Left ventricle myocardium inferior (tissue), 1 donor: ENCODE measurements at regions not wholly inside any gene's neighbourhood (a gene's known extent, or its start where the extent isn't known, plus 50 kb on each side); places are given as distances from the start of the nearest gene placed in this dataset.

Experiments used
- DNase-seq: peaks from one replicate; pipeline ENCODE4 v3.0.0-alpha.2; 2020
- H3K27ac ChIP-seq: fragments of 200-600 bp; replicated peaks from 2 replicates; pipeline ENCODE4 v1.8.0; 2021
- H3K27me3 ChIP-seq: fragments of 200-600 bp; 2 replicates; pipeline ENCODE4 v1.8.0; 2021; ENCODE audit warnings: low read depth
- H3K36me3 ChIP-seq: fragments of 200-600 bp; 2 replicates; pipeline ENCODE4 v1.8.0; 2021
- H3K4me1 ChIP-seq: fragments of 200-600 bp; 2 replicates; pipeline ENCODE4 v1.8.0; 2021
- H3K4me3 ChIP-seq: fragments of 200-600 bp; 2 replicates; pipeline ENCODE4 v1.8.0; 2021; ENCODE audit warnings: mild to moderate bottlenecking, moderate library complexity
- H3K9me3 ChIP-seq: fragments of 200-600 bp; replicated peaks from 2 replicates; pipeline ENCODE4 v1.8.0; 2021
- CTCF ChIP-seq: fragments of 200-600 bp; IDR thresholded peaks from 2 replicates; pipeline ENCODE4 v1.8.0; 2021; ENCODE audit warnings: antibody characterized with exemption, mild to moderate bottlenecking, borderline replicate concordance
- intact Hi-C: fragments of 100-400 bp; cut with micrococcal nuclease; formaldehyde crosslinking; loops from one replicate; pipeline ENCODE4 v1.11.0; 2022
- donor health status: DM: no; HTN: yes; CAD: no; lungs with severe emphysema.

GRCh38 chrX:4909348-4909747 is 1195.9 kb upstream of the PRKX start:
- no peak for TF ChIP-seq CTCF
- Histone ChIP-seq H3K9me3 (no peaks in the 10 kb centered on the region), H3K36me3 (no peaks in the 10 kb centered on the region), H3K4me1 (no peaks in the 10 kb centered on the region), H3K4me3 (no peak overlapping the region), H3K27ac (no peak overlapping the region), H3K27me3 (no peaks in the 10 kb centered on the region)
- intact Hi-C loops = no loop called here
- no peak for DNase-seq

- Histone ChIP-seq H3K27ac (no peak overlapping the region), H3K9me3 (no peaks in the 10 kb centered on the region), H3K4me3 (no peak overlapping the region), H3K27me3 (no peaks in the 10 kb centered on the region), H3K4me1 (no peaks in the 10 kb centered on the region), H3K36me3 (no peaks in the 10 kb centered on the region)
- no peak for TF ChIP-seq CTCF
- intact Hi-C loops = no loop called here
- DNase-seq = no peak
These were observed 1192.1 kb upstream of the PRKX start for GRCh38 chrX:4905576-4905975.

- Histone ChIP-seq H3K4me3 (no peak overlapping the region), H3K9me3 (peaks cover 4% of the 10 kb centered on the region), H3K27me3 (no peaks in the 10 kb centered on the region), H3K4me1 (no peaks in the 10 kb centered on the region), H3K27ac (no peak overlapping the region), H3K36me3 (no peaks in the 10 kb centered on the region)
- intact Hi-C loops = no loop called here
- no peak for TF ChIP-seq CTCF
- no peak for DNase-seq
These were observed 1167.8 kb upstream of the PRKX start for GRCh38 chrX:4881277-4881676.

GRCh38 chrX:4878640-4879039 is 1165.2 kb upstream of the PRKX start:
- H3K9me3 ChIP-seq = peaks cover 4% of the 10 kb centered on the region
- intact Hi-C loops = no loop called here
- H3K4me1 ChIP-seq = no peaks in the 10 kb centered on the region
- H3K36me3 ChIP-seq = no peaks in the 10 kb centered on the region
- no peak overlapping the region for H3K27ac ChIP-seq
- TF ChIP-seq CTCF = no peak
- H3K27me3 ChIP-seq = no peaks in the 10 kb centered on the region
- no peak for DNase-seq
- no peak overlapping the region for H3K4me3 ChIP-seq

GRCh38 chrX:4876268-4876667 is 1162.8 kb upstream of the PRKX start:
- Histone ChIP-seq H3K4me3 (no peak overlapping the region), H3K27ac (peak overlapping the region; percentile 36), H3K36me3 (no peaks in the 10 kb centered on the region), H3K9me3 (peaks cover 4% of the 10 kb centered on the region), H3K27me3 (no peaks in the 10 kb centered on the region), H3K4me1 (no peaks in the 10 kb centered on the region)
- no peak for DNase-seq
- intact Hi-C loops = no loop called here
- no peak for TF ChIP-seq CTCF

- Histone ChIP-seq H3K4me1 (no peaks in the 10 kb centered on the region), H3K4me3 (no peak overlapping the region), H3K36me3 (no peaks in the 10 kb centered on the region), H3K27me3 (no peaks in the 10 kb centered on the region), H3K9me3 (no peaks in the 10 kb centered on the region), H3K27ac (no peak overlapping the region)
- intact Hi-C loops = no loop called here
- no peak for DNase-seq
- TF ChIP-seq CTCF = no peak
These were observed 1138.1 kb upstream of the PRKX start for GRCh38 chrX:4851534-4851933.
